WI38 (cell line): ENCODE measurements at regions not wholly inside any gene's neighbourhood (a gene's known extent, or its start where the extent isn't known, plus 50 kb on each side); places are given as distances from the start of the nearest gene placed in this dataset.

Source experiments
- H3K4me3 ChIP-seq: 2 replicates; pipeline ENCODE4 v1.5.1; 2011; ENCODE audit warnings: low read depth, mild to moderate bottlenecking, control low read depth, low read length
- CTCF ChIP-seq: IDR thresholded peaks from 2 replicates; pipeline ENCODE4 v1.5.1; 2012; ENCODE audit warnings: low read depth, mild to moderate bottlenecking, control low read depth, low read length

GRCh38 chr13:72041165-72041564, 174.2 kb upstream of the DACH1 start:
- TF ChIP-seq CTCF = no peak
- no peak overlapping the region for H3K4me3 ChIP-seq

- no peak overlapping the region for H3K4me3 ChIP-seq
- no peak for TF ChIP-seq CTCF
These were observed 172.1 kb upstream of the DACH1 start for GRCh38 chr13:72039126-72039525.

- TF ChIP-seq CTCF = no peak
- no peak overlapping the region for H3K4me3 ChIP-seq
These were observed 163.0 kb upstream of the DACH1 start for GRCh38 chr13:72029981-72030380.

GRCh38 chr13:72025836-72026235, 158.8 kb upstream of the DACH1 start:
- no peak overlapping the region for H3K4me3 ChIP-seq
- no peak for TF ChIP-seq CTCF

- TF ChIP-seq CTCF = no peak
These were observed 156.9 kb upstream of the DACH1 start for GRCh38 chr13:72023895-72024294.

GRCh38 chr13:72005455-72005854, 138.5 kb upstream of the DACH1 start:
- TF ChIP-seq CTCF = no peak
- no peak overlapping the region for H3K4me3 ChIP-seq

More at GRCh38 chr13:72023895-72024294, 156.9 kb upstream of the DACH1 start:
- H3K4me3 ChIP-seq = no peak overlapping the region

- no peak for TF ChIP-seq CTCF
- no peak overlapping the region for H3K4me3 ChIP-seq
These were observed 137.9 kb upstream of the DACH1 start for GRCh38 chr13:72004784-72005374.
